HG02938 (cell line): ENCODE measurements at regions not wholly inside any gene's neighbourhood (a gene's known extent, or its start where the extent isn't known, plus 50 kb on each side); places are given as distances from the start of the nearest gene placed in this dataset.

Experiments
- ATAC-seq: cut with Tn5 transposase; IDR thresholded peaks from one replicate; pipeline ENCODE4 v1.9.1; 2021; ENCODE audit warnings: mild to moderate bottlenecking, moderate library complexity; ENCODE audit not compliant: unreplicated experiment

- no peak for ATAC-seq
Measured at GRCh38 chr14:76657404-76657803, 103.9 kb upstream of the VASH1 start.

DNA sequence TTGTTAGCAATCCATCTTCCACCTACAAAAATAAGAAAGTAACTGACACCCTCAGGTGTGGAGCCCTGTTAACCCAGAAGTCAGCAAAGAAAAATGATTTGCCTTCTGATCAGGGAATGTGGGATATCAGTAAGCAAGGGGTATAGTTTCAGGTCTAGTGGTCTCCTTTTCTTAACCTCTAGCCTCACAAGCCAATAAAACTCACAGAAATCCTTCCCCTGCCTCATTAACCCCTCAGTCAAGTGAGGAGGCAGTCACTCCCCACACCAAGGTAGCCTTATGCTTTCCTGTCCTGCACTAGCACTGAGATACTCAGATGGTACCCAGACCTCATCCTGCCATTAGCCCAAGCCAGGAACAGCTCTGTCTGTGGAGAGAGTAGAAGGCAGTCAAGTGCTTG lies 103.4 kb upstream of the VASH1 start:
- ATAC-seq, result no peak

GRCh38 chr14:76662580-76662979 lies 98.7 kb upstream of the VASH1 start:
- ATAC-seq, result no peak

GRCh38 chr14:76664790-76665189 lies 96.5 kb upstream of the VASH1 start:
- ATAC-seq, result no peak

GRCh38 chr14:76666746-76667145 lies 94.5 kb upstream of the VASH1 start:
- no peak for ATAC-seq

- no peak for ATAC-seq
Measured at GRCh38 chr14:76669770-76670169, 91.5 kb upstream of the VASH1 start.

DNA sequence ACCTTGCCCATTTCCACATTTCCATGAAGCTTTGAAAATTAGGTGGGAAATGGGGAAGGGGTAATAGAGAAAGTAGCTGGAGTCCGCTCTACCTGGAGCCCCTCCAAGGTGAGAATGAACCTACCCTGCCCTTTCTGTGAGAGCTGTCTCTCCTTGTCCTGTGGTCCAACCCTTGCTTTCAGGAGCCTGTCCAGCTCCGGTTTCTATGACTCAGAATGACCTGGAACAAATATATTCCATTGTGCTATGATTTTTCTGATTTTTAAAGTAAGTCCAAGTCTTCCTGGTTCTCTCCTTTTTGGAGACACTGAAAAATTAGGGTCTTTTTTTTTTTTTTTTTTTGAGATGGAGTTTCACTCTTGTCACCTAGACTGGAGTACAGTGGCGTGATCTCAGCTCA lies 89.1 kb upstream of the VASH1 start:
- ATAC-seq, result no peak

GRCh38 chr14:76673261-76673660 lies 88.0 kb upstream of the VASH1 start:
- no peak for ATAC-seq

GRCh38 chr14:76675046-76675445 lies 86.2 kb upstream of the VASH1 start:
- ATAC-seq, result no peak

- ATAC-seq, result no peak
Measured at GRCh38 chr14:76676539-76676938, 84.7 kb upstream of the VASH1 start.

DNA sequence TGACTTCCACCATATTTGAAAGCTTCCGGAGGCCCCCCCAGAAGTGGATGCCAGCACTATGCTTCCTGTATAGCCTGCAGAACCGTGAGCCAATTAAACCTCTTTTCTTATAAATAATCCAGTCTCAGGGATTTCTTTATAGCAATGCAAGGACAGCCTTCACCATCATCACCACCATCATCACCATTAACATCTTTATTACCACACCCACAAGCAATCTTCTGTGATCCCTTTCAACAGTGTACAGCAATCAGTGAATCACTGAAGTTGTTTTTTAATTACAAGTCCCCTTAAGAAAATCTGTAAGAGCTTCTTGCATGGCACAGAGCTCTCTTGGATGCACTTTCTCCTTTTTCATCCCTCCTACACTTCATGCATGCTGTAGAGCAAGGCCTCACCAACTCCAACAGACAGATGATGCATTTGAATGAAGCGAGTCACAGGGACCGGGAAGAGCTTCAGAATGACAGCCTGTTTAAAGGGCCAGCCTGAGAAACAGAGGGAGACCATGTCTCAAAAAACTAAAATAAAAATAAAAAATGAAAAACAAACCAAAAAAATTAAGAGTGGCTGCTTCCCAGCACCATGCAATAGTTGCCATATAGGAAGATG lies 83.6 kb upstream of the VASH1 start:
- ATAC-seq, result no peak

GRCh38 chr14:76678244-76678800 lies 82.9 kb upstream of the VASH1 start:
- ATAC-seq, result no peak

- no peak for ATAC-seq
Measured at GRCh38 chr14:76682367-76682766, 78.9 kb upstream of the VASH1 start.

- no peak for ATAC-seq
Measured at GRCh38 chr14:76686646-76687045, 74.6 kb upstream of the VASH1 start.

DNA sequence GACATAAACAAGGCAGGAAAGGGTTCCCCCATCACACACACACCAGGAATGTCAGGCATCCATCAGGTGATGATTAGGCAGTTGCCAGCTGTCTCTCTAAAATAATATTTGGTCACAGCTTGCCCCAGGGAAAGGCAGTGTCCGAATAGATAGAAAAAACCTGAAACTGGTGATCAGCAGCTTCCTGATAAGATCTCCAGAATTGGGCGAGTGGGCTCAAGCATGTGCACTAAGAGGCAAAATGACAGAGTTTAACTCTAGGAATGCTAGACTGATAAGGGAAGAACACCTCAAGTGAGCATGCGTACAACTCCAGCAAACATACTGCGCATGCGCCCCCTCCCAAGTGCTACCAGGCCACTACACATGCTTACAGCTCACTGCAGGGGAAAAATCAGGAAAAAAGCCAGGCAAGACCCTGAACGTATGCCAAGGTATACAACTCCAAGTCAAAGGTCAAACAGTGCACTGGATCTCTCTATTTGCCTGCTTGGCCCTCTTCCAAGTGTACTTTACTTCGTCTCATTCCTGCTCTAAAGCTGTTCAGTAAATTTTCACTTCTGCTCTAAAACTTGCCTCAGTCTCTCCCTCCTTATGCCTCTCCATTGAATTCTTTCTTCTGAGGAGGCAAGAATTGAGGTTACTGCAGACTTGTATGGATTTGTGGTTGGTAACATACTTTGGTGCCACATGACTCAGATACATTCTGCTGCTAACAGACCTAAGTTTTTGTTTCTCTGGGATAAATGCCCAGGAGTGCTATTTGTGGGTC lies 73.5 kb upstream of the VASH1 start:
- ATAC-seq, result no peak

- no peak for ATAC-seq
Measured at GRCh38 chr14:76688383-76688671, 72.9 kb upstream of the VASH1 start.

GRCh38 chr14:76690502-76691105 lies 70.7 kb upstream of the VASH1 start:
- no peak for ATAC-seq

DNA sequence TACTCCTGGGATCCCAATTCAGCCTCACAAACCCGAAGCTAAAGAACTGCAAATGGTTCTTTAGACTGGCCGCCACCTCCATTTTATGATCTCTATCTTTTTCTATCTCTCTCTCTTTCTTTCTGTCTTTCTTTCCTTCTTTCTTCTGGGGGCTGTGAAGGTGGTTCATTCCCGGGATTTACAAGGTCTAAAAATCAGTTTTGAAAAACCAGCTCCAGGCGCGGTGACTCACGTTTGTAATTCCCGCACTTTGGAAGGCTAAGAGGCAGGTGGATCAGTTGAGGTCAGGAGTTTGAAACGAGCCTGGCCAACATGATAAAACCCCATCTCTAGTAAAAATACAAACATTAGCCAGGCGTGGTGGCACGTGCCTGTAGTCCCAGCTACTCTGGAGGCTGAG lies 67.2 kb upstream of the VASH1 start:
- ATAC-seq, result no peak

GRCh38 chr14:76695263-76695920 lies 65.9 kb upstream of the VASH1 start:
- no peak for ATAC-seq

GRCh38 chr14:76696361-76696760 lies 64.9 kb upstream of the VASH1 start:
- no peak for ATAC-seq

- no peak for ATAC-seq
Measured at GRCh38 chr14:76696791-76697190, 64.5 kb upstream of the VASH1 start.
